ENCODE measurements at regions not wholly inside any gene's neighbourhood (a gene's known extent, or its start where the extent isn't known, plus 50 kb on each side); places are given as distances from the start of the nearest gene placed in this dataset.

DNA sequence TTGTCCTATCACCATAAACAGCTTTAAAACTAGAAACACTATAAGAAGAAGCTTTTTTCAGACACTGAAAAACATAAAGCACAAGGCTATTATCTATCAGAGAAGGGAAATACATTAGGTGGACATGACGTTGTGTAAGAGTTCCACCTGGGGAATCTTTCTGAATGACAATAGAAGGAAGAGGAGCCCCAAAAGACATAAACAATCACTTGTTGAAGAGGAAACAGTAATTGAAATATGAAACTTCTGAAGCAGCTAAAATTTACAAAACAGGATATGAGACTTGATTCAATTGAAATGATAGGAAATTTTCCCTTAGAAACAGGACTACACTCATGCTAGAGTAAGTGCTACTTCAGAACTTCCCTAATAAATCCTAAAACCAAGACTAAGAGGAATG lies 933.6 kb downstream of the EFNA5 start:
- no peak overlapping the region for H3K27ac ChIP-seq
- peaks cover 0 to 34% of the 10 kb centered on the region in 2 donors for H3K9me3 ChIP-seq
- H3K4me1 ChIP-seq, result no peaks in the 10 kb centered on the region
- H3K36me3 ChIP-seq, result no peaks in the 10 kb centered on the region
- TF ChIP-seq, protein P1, sequence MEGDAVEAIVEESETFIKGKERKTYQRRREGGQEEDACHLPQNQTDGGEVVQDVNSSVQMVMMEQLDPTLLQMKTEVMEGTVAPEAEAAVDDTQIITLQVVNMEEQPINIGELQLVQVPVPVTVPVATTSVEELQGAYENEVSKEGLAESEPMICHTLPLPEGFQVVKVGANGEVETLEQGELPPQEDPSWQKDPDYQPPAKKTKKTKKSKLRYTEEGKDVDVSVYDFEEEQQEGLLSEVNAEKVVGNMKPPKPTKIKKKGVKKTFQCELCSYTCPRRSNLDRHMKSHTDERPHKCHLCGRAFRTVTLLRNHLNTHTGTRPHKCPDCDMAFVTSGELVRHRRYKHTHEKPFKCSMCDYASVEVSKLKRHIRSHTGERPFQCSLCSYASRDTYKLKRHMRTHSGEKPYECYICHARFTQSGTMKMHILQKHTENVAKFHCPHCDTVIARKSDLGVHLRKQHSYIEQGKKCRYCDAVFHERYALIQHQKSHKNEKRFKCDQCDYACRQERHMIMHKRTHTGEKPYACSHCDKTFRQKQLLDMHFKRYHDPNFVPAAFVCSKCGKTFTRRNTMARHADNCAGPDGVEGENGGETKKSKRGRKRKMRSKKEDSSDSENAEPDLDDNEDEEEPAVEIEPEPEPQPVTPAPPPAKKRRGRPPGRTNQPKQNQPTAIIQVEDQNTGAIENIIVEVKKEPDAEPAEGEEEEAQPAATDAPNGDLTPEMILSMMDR (IDR thresholded peaks at IDR 0.05), result no peak
- no peak overlapping the region for H3K4me3 ChIP-seq
- no peaks in the 10 kb centered on the region for H3K27me3 ChIP-seq
- no peak for DNase-seq (ENCODE audit: low spot score)

DNA sequence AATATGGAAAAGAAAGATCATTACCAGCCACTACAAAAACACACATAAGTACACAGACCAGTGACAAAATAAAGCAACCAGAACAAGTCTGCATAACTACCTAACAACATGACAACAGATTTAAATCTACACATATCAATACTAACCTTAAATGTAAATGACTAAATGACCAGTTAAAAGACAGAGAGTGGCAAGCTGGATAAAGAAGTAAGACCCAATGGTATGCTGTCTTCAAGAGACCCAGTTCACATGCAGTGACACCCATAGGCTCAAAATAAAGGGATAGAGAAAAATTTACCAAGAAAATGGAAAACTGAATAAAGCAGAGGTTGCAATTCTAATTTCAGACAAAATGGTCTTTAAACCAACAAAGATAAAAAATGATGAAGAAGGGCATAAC lies 938.1 kb downstream of the EFNA5 start:
- no peak overlapping the region for H3K27ac ChIP-seq
- TF ChIP-seq, protein P1 (IDR thresholded peaks at IDR 0.05), result no peak
- H3K27me3 ChIP-seq, result no peaks in the 10 kb centered on the region
- no peaks in the 10 kb centered on the region for H3K36me3 ChIP-seq
- DNase-seq (ENCODE audit: low spot score), result no peak
- H3K4me3 ChIP-seq, result no peak overlapping the region
- H3K4me1 ChIP-seq, result no peaks in the 10 kb centered on the region
- H3K9me3 ChIP-seq, result peaks cover 0 to 41% of the 10 kb centered on the region in 2 donors

DNA sequence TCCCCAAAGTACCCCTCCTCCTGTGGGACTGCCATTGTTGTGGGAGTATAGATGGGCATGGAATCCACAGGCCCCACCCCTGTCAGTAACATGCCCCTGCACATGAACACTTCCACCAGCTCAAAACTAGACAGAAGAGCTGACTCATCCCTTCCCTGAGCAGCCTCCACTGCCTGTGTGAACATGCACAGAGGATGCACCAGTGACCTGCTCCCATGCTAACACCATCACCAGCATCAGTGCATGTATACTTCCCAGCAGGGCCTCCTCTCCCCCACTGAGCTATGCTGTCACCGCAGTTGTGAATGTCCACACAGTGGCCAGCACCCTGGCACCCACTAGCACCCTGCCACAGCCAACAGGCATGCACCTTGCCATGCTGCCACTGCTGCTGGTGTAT lies 939.8 kb downstream of the EFNA5 start:
- Histone ChIP-seq H3K36me3 (no peaks in the 10 kb centered on the region), H3K9me3 (peaks cover 0 to 41% of the 10 kb centered on the region in 2 donors), H3K4me3 (no peak overlapping the region), H3K4me1 (no peaks in the 10 kb centered on the region), H3K27me3 (no peaks in the 10 kb centered on the region), H3K27ac (no peak overlapping the region)
- TF ChIP-seq, protein P1 (IDR thresholded peaks at IDR 0.05), result no peak
- DNase-seq (ENCODE audit: low spot score), result no peak

DNA sequence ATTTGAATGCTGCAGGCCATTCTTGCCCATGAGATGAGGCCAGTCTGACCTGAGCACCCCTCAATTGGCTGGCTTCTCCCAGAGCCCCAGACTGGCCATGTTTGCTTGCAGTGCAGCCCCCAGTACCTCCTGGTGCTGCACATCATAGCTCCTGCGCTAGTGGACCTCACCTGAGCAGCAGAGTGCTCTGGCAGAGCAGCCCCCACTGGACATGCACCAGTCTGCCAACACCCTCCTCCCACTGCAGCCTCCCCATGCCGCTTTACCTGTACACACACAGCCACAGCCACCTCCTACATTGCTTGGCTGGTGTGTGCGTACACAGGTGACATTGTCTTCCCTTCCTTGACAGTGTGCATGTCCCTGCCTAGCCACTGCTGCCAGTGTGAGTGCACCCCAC lies 940.2 kb downstream of the EFNA5 start:
- no peak overlapping the region for H3K4me3 ChIP-seq
- DNase-seq (ENCODE audit: low spot score), result no peak
- no peaks in the 10 kb centered on the region for H3K27me3 ChIP-seq
- H3K9me3 ChIP-seq, result peaks cover 0 to 37% of the 10 kb centered on the region in 2 donors
- no peaks in the 10 kb centered on the region for H3K4me1 ChIP-seq
- no peak overlapping the region for H3K27ac ChIP-seq
- H3K36me3 ChIP-seq, result no peaks in the 10 kb centered on the region
- TF ChIP-seq, protein P1 (IDR thresholded peaks at IDR 0.05), result no peak

DNA sequence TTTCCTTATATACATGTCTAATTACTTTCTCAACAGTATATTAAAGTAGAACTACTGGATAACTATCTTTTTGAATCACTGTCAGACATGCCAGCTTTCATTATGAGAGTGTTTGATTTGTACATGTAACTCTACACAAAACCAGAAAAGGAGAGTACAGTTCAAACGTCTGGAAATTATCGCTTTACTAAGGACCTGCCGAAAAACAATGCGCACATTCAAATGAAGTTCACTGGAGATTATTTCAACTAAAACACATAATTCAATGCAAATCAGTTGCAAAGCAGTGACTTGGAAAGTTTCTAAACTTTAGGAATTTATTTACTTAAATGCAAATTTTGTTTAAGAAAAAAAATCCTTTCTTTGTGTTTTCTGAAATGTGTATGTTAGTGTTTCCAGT lies 942.5 kb downstream of the EFNA5 start:
- TF ChIP-seq, protein P1 (IDR thresholded peaks at IDR 0.05), result no peak
- H3K4me3 ChIP-seq, result no peak overlapping the region
- no peak overlapping the region for H3K27ac ChIP-seq
- peaks cover 0 to 18% of the 10 kb centered on the region in 2 donors for H3K9me3 ChIP-seq
- H3K36me3 ChIP-seq, result no peaks in the 10 kb centered on the region
- no peaks in the 10 kb centered on the region for H3K27me3 ChIP-seq
- H3K4me1 ChIP-seq, result no peaks in the 10 kb centered on the region
- no peak for DNase-seq (ENCODE audit: low spot score)

DNA sequence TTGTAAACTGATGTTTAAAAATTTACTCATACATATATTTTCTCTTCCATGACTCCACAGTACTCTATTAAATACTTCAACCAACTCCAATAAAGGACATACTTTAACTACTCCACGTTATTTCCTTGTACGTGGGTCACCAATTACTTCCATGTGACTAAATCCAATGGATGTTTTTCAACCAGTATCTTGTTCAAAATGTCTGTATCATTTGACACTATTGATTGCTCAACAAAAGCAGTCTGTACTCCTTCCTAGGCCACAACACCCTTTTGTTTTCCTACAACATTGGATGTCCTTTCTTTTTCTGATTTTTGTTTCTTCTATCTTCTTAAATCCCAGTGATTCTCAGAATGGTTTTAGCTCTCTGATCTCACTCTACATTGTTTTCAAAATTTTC lies 943.7 kb downstream of the EFNA5 start:
- Histone ChIP-seq H3K4me1 (no peaks in the 10 kb centered on the region), H3K27ac (no peak overlapping the region), H3K27me3 (no peaks in the 10 kb centered on the region), H3K4me3 (no peak overlapping the region), H3K36me3 (no peaks in the 10 kb centered on the region), H3K9me3 (peaks cover 0 to 7% of the 10 kb centered on the region in 2 donors)
- TF ChIP-seq, protein P1 (IDR thresholded peaks at IDR 0.05), result no peak
- no peak for DNase-seq (ENCODE audit: low spot score)
